Urinary bladder (tissue), 3 donors: ENCODE measurements at regions not wholly inside any gene's neighbourhood (a gene's known extent, or its start where the extent isn't known, plus 50 kb on each side); places are given as distances from the start of the nearest gene placed in this dataset.

Experiments used
- DNase-seq: peaks from one replicate; pipeline ENCODE4 v3.0.0-alpha.2; 2015; ENCODE audit errors: extremely low spot score
- H3K27ac ChIP-seq: one replicate; pipeline ENCODE4 v1.5.1; 2013; ENCODE audit warnings: low read depth, mild to moderate bottlenecking, moderate library complexity
- H3K36me3 ChIP-seq: one replicate; pipeline ENCODE4 v1.6.1; 2013; ENCODE audit warnings: mild to moderate bottlenecking, moderate library complexity; ENCODE audit not compliant: insufficient read depth
- H3K4me1 ChIP-seq: one replicate; pipeline ENCODE4 v1.6.1; 2013; ENCODE audit warnings: mild to moderate bottlenecking, moderate library complexity; ENCODE audit not compliant: insufficient read depth
- H3K4me3 ChIP-seq: one replicate; pipeline ENCODE4 v1.5.1; 2013; ENCODE audit warnings: low read depth, low read length
- WGBS: extraction: QIAGEN DNeasy Blood & Tissue Kit; methylation state at CpG from one replicate; pipeline ENCODE4 v1.1.7; 2013; 5-methylcytosine and 5-hydroxymethylcytosine counted together
- donor health status: healthy with polysubstance abuse.
- donor health status: healthy.

DNA sequence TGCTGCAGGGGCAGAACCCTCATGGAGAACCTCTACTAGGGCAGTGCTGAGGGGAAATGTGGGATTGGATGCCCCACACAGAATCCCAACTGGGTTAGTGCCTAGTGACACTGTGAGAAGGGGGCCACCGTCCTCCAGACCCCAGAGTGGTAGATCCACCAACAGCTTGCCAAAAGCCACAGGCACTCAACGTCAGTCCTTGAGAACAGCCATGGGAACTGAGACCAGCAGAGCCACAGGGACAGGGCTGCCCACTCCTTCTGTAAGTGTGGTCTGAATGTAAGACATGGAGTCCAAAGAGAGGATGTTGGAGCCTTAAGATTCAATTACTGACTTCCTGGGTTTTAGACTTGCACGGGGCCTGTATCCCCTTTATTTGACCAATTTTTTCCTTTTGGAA lies 1451.5 kb downstream of the SI start:
- Histone ChIP-seq H3K4me3 (no peak overlapping the region), H3K27ac (no peak overlapping the region), H3K36me3 (no peaks in the 10 kb centered on the region), H3K4me1 (no peaks in the 10 kb centered on the region)
- no peak for DNase-seq
- WGBS, result 96% methylated on average over 3 of the region's 3 CpGs

DNA sequence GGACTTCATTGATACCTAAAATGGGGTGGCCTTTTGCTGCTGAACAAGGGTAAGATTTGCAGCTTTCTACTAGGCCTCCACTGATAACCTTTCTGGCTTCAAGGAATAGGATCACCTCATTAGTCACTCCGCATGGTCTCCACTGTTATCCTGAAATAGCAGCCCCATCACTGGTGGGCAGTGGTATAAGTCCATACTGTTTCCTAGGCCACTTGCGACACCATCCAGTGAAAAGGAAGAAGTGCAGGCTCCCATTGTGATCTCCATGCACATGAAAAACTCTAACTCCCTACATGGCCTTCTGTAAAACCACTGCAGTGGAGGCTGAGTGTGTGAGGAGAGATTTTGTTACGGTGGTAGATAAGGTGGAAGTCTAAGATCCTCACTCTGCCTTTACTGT lies 1455.9 kb downstream of the SI start:
- H3K27ac ChIP-seq, result no peak overlapping the region
- H3K36me3 ChIP-seq, result no peaks in the 10 kb centered on the region
- H3K4me3 ChIP-seq, result no peak overlapping the region
- H3K4me1 ChIP-seq, result no peaks in the 10 kb centered on the region
- no peak for DNase-seq
- WGBS, result 73% methylated on average over 3 of the region's 3 CpGs

DNA sequence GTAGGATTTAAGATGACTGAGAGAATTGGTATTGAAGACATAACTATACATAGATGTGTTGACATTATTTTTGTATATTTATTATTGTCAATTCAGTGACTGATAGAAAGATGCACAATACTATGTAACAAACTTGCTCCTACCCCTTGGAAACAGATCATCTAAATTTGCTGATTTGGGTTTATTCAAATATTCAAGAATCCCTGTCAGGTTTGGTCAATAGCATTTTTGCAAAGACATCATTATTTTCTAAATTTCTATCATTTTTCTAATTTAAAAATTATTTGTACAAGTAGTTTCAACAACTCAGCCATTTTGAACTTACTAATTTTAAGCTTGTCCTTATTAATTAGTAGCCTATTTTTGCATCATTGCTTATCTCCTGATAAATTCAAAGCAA lies 1463.4 kb downstream of the SI start:
- Histone ChIP-seq H3K27ac (no peak overlapping the region), H3K4me3 (no peak overlapping the region), H3K4me1 (no peaks in the 10 kb centered on the region), H3K36me3 (no peaks in the 10 kb centered on the region)
- DNase-seq, result no peak

DNA sequence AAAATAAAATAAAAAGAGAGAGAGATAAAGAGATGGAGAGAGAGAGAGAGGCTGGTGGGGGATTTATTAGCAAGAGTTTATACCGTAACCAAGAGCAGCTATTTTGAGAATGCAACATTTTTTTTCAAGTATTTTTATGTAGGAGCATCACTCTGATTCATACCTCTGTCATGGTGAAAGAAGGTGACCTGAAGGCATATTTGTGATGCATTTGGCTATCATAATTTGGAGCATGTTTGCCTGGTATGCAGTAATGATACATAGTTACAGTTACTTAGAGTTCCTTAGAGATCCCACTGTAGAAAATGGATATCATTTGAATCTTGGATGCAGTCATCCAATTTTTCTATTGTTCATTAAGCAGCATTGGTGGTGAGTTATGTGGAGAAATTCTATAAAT lies 1472.4 kb downstream of the SI start:
- Histone ChIP-seq H3K27ac (no peak overlapping the region), H3K4me1 (no peaks in the 10 kb centered on the region), H3K4me3 (no peak overlapping the region), H3K36me3 (no peaks in the 10 kb centered on the region)
- DNase-seq, result no peak
- 89% methylated on average over 1 of the region's 1 CpG for WGBS

DNA sequence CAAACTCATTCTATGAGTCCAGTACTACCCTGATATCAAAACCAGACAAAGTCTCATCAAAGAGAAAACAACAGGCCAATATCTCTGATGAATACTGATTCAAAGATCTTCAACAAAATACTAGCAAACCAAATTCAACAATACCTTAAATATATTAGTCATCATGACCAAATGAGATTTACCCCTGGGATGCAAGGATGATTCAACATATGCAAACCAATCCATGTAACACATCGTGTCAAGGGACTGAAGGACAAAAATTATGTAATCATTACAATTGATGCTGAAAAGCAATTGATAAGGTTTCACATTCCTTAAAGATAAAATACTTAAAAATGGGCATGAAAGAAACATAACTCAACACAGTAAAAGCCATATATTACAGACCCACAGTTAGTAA lies 1476.9 kb downstream of the SI start:
- no peaks in the 10 kb centered on the region for H3K36me3 ChIP-seq
- no peak for DNase-seq
- no peaks in the 10 kb centered on the region for H3K4me1 ChIP-seq
- WGBS, result 92% methylated on average over 1 of the region's 1 CpG
- no peak overlapping the region for H3K27ac ChIP-seq
- H3K4me3 ChIP-seq, result no peak overlapping the region

DNA sequence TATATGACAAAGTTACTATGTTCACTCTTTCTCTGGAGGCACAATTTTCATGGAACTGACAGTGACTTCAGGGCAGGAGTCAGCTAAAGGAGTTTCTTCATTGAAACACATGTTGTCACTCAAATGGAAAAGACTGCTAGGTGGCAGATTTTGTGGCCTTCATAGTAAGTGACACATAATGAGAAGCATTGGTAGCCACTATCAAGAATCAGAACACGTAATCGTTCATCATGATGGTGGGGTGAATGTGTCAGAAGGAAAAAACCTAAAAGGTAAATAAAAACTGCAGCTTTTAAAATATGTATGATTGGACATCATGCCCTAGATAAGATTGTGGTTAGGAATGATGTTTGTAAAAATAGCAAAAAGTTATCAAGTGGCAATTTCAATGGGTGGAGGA lies 1491.0 kb downstream of the SI start:
- no peaks in the 10 kb centered on the region for H3K4me1 ChIP-seq
- DNase-seq, result no peak
- no peak overlapping the region for H3K4me3 ChIP-seq
- H3K27ac ChIP-seq, result no peak overlapping the region
- 87% methylated on average over 2 of the region's 2 CpGs for WGBS
- no peaks in the 10 kb centered on the region for H3K36me3 ChIP-seq

DNA sequence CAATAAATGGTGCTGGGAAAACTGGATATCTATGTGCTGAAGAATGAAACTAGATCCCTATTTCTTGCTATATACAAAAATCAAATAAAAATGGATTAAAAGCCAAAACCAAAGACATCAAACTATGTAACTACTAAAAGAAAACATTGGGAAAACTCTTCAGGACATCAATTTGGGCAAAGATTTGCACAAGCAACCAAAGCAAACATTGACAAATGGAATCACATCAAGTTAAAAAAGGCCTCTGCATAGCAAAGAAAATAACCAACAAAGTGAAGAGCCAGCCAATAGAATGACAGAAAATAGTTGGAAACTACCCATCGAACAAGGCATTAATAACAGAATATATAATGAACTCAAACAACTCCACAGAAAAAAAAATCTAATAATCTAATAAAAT lies 1495.3 kb downstream of the SI start:
- Histone ChIP-seq H3K36me3 (no peaks in the 10 kb centered on the region), H3K27ac (no peak overlapping the region), H3K4me3 (no peak overlapping the region), H3K4me1 (no peaks in the 10 kb centered on the region)
- WGBS, result 88% methylated on average over 1 of the region's 1 CpG
- no peak for DNase-seq

DNA sequence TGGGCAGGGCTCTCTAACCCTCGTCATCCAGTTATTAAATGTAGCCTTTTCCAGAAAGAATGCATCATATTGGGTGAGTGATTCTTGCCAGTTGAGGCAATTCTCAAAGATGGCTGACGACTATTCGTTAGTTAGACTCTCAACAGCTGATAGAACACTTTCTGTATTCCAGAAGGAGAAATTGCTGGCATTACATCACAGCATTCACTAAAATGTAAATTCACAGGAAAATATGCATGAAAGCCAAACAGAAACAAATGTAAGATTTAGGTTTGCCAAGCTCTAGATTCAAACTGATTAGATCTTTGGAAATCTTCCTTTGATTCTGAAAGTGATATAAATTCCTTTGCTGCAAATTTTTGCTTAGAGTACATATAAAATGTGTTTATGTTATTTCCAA lies 1501.0 kb downstream of the SI start:
- WGBS, result 62% methylated on average over 3 of the region's 3 CpGs
- no peak overlapping the region for H3K4me3 ChIP-seq
- H3K36me3 ChIP-seq, result no peaks in the 10 kb centered on the region
- no peaks in the 10 kb centered on the region for H3K4me1 ChIP-seq
- no peak for DNase-seq
- no peak overlapping the region for H3K27ac ChIP-seq

DNA sequence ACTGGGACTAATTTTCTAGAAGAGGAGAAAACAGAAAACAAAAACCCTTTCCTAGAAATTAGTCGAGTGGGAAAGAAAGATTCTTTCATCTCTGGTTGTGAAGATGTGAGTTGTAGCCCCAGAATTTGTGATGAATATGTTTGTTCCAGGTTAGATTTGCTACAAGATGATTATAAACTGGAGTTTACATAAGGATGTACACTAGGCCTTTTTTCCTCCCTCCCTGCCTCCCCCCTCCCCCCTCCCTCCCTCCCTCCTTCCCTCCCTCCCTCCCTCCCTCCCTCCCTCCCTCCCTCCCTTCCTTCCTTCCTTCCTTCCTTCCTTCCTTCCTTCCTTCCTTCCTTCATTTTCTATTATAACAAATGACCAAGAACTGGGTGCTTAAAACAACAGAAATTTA lies 1502.0 kb downstream of the SI start:
- Histone ChIP-seq H3K4me3 (no peak overlapping the region), H3K27ac (no peak overlapping the region), H3K36me3 (no peaks in the 10 kb centered on the region), H3K4me1 (no peaks in the 10 kb centered on the region)
- DNase-seq, result no peak
- WGBS, result 84% methylated on average over 1 of the region's 1 CpG

DNA sequence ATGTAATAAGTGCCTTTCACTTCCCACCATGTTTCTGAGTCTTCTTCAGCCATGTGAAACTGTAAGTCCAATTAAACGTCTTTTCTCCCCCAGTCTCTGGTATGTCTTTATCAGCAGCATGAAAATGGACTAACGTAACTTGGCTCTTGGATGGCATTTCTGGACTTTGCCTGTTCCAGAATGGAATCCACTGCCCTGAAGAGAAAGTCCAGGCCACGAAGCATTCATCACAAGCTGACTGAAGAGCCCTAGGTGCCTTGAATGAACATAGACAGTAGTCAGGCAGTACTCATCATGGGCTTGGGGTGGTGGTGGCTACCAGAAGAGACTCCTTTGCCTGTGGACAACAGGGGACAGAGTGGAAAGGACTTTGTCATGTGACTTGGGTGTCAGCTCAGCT lies 1505.0 kb downstream of the SI start:
- no peaks in the 10 kb centered on the region for H3K36me3 ChIP-seq
- no peak overlapping the region for H3K27ac ChIP-seq
- H3K4me1 ChIP-seq, result no peaks in the 10 kb centered on the region
- 76% methylated on average over 3 of the region's 3 CpGs for WGBS
- DNase-seq, result no peak
- H3K4me3 ChIP-seq, result no peak overlapping the region

DNA sequence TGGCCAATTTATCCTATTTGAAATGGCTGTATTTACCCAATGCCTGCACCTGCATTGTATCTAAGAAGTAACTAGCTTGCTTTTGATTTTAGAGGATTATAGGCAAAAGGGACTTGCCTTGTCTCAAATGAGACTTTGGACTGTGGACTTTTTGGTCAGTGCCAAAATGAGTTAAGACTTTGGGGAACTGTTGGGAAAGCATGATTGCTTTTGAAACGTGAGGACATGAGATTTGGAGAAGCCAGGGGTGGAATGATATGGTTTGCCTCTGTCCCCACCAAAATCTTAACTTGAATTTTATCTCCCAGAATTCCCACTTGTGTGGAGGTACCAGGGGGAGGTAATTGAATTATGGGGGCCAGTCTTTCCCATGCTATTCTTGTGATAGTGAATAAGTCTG lies 1505.4 kb downstream of the SI start:
- DNase-seq, result no peak
- no peaks in the 10 kb centered on the region for H3K4me1 ChIP-seq
- WGBS, result 35% methylated on average over 1 of the region's 1 CpG
- no peak overlapping the region for H3K4me3 ChIP-seq
- H3K36me3 ChIP-seq, result no peaks in the 10 kb centered on the region
- no peak overlapping the region for H3K27ac ChIP-seq

DNA sequence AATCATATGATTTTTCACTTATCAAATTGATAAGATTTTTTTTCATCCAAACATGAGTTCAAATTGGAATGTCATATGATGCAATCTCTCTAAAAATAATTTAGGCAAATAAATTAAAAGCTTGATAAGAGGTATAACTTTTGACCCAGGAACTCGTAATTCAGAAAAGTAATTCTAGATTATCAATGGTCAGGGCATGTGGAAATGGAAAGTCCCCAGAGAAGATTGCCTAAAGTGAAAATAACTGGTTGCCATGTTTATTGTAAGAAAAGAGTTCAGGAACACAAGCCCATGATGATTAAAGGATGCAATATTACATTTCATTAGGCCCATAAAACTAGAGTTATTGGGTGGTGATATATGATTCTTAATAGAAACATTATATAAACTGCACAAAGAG lies 1514.8 kb downstream of the SI start:
- no peak for DNase-seq
- H3K36me3 ChIP-seq, result no peaks in the 10 kb centered on the region
- no peak overlapping the region for H3K27ac ChIP-seq
- no peaks in the 10 kb centered on the region for H3K4me1 ChIP-seq
- H3K4me3 ChIP-seq, result no peak overlapping the region
- WGBS, result 69% methylated on average over 1 of the region's 1 CpG

DNA sequence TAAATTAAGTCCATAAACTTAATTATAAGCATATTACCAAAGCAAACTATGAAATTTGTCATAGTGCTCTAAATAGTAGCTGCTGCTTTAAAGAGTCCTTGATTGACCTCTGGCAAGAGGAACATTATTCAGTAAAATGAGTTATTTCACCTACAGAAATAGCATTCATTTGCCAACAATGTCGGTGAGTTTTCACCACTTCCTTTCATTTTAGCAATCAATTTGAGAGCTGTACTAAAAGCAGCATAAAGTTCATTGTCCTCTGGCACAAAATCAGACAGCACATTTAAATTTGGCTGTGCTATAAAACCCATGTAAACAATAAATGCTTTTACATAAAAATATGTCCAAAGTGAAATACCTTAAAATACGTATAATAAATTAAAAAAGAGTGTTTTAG lies 1515.7 kb downstream of the SI start:
- no peaks in the 10 kb centered on the region for H3K4me1 ChIP-seq
- 36% methylated on average over 2 of the region's 2 CpGs for WGBS
- H3K27ac ChIP-seq, result no peak overlapping the region
- no peak for DNase-seq
- H3K36me3 ChIP-seq, result no peaks in the 10 kb centered on the region
- no peak overlapping the region for H3K4me3 ChIP-seq

DNA sequence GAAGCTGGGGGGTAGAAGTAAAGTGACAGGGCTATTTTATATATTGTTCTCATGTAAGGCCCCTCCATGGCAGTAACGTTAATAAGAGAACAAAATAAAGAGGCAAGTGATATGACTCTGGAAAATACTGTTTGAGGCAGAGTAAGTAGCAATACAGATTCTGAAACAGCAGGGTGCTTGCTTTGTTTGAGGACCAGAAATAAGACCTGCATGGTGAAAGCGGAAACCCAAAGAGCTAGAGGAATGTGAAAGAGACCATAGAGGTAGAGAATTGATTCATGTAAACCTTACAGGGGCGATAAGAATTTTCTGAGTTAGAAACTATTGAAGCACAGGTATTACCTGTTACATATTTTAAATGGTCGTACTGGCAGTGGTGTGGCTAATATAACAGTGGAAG lies 1517.1 kb downstream of the SI start:
- Histone ChIP-seq H3K4me1 (no peaks in the 10 kb centered on the region), H3K4me3 (no peak overlapping the region), H3K36me3 (no peaks in the 10 kb centered on the region), H3K27ac (no peak overlapping the region)
- DNase-seq, result no peak
- WGBS, result 82% methylated on average over 4 of the region's 4 CpGs

DNA sequence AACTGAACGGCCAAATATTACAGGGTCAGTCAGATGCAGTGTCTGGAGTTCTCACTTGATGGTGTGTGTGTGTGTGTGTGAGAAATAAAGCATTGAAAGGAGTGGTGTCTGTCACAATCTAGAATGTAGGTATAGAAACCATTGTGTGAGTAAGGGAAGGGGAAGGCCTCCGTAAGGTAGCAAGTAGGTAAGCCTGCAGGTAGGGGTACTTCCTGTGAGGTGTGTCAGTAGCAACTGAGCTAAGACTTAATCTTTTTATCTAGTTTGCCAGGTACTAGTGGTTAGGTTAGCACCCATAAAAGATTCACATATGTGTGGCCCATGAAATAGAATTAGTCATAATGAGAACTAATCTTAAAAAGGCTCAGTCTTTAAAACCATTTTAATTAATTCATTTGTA lies 1517.8 kb downstream of the SI start:
- Histone ChIP-seq H3K4me3 (no peak overlapping the region), H3K36me3 (no peaks in the 10 kb centered on the region), H3K27ac (no peak overlapping the region), H3K4me1 (no peaks in the 10 kb centered on the region)
- 72% methylated on average over 2 of the region's 2 CpGs for WGBS
- no peak for DNase-seq
